ENCODE measurements at regions not wholly inside any gene's neighbourhood (a gene's known extent, or its start where the extent isn't known, plus 50 kb on each side); places are given as distances from the start of the nearest gene placed in this dataset.

DNA sequence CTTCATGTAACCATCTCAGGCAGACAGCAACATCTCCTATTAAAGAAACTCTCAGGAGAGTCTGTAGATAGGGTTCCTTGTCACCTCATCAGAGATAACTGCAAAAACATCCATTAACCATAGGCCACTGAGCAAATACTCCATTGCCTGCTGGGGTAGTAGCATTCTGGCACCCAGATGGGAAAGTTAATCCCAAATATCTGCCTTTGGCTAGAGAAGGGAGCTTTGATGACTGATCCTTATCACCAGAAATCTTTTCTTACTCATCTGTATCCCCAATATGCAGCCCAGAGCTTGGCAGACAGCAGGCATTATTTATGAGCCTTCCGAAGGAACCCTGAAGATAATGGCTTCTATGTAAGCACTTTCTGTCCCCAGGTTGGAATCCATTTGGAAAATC is 173.1 kb downstream of the MFSD1 start:
- no peak for FAIRE-seq

DNA sequence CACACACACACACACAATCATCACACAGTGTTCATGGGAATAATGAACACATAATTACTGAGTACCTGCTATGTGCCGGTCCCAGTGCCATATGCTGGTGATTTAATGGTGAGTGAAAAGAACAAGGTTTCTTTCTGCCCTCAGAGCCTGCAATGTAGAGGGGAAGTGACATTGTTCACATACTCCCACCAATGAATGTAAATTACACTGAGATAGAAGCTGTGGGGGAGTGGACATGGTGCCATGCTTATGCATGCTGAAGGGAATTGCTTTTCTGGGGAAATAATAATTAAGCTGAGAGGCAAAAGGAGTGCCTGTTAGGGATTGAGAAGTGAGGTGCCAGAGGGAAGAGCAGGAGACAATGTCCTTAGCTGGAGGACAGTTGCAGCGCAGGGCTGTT is 175.1 kb downstream of the MFSD1 start:
- FAIRE-seq, result no peak

DNA sequence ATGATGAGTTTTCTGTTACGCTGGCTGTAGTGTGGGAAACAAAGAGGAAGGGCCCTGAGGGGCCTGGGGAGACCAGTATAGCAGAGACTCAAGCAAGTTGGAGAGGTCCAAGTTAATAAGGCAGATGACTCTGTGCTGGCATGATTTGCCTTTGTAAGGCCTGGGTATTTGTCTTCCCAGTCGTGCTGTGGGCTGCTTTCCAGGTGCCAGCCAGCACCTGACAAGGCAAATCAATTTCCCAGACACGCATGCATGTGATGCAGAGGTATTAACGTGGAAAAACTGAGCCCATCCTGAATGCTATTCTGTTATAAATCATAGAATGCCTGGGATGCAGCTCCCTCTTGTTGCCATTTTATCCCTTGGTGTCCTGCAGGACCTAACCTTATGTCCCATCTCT is 175.6 kb downstream of the MFSD1 start:
- no peak for FAIRE-seq

DNA sequence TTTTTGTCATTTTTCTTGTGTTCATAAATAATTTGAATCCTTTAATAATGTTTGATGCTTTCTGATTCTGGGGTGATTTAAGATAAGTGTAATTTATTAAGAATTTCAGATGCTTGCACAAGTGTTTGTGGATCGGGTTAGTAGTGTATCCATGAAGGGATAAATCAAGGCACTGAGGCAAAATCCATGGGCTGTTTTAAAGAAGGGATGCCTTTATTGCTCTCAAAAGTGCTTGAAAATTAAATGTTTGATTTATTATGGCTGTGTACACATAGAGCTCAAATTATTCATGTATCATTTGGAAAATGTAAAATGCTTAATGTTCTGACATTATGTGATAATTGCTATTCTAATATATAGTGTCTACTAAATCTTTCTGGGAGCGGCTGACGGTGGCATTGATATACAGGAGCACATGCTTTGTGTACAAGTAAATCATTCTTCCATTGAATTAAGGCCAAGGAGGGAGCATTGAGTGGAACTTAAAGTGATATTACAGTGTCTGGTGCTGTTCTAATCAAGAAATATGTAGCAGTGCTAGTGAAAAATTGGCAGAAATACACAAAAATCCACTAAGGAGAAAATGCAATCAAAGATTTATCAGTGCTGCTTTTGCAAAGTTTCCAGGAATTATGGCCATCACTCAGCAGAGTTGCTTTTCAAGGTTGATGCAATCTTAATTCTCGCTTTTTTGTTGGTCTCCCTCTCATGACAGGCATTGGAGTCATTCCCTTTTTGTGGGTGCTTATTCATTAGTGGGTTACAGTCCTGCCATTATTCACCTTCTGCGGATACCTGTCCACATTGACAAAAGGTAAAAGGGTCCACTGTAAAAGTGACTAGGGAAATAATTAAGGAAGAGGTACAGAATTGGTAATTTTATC is 181.6 kb downstream of the MFSD1 start:
- FAIRE-seq, result no peak

DNA sequence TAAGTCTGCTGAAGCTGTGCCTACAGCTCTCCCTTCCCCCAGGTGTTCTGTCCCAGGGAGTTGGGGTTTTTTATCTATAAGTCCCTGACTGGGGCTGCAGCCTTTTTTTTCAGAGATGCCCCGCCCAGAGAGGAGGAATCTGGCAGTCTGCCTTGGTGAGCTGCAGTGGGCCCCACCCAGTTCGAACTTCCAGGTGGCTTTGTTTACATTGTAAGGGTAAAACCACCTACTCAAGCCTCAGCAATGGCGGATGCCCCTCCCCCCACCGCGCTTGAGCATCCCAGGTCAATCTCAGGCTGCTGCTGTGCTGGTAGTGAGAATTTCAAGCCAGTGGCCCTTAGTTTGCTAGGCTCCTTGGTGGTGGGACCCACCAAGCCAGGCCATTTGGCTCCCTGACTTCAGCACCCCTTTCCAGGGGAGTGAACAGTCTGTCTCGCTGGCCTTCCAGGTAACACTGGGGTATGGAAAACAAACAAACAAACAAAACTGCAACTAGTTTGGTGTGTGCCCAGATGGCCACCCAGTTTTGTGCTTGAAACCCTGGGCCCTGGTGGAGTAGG is 189.4 kb downstream of the MFSD1 start:
- no peak for FAIRE-seq

DNA sequence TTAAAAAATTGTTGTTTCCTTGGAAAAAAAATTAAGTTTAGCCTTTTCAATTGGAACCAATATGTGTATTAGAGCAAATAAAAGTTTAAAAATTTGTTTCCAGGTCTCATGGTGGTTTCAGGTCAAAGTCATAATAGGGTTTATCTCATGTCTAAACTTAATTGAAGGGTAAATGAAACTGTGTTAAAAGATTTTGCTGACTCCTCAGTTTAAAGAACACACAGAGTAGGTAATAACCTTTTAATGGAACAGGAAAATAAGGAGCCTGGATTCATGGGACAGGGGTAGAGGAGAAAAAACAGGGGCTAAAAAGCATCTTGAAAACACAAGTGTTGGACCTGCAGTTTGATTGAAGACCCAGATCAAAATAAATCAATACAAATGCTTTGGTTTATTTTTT is 190.6 kb downstream of the MFSD1 start:
- no peak for FAIRE-seq

DNA sequence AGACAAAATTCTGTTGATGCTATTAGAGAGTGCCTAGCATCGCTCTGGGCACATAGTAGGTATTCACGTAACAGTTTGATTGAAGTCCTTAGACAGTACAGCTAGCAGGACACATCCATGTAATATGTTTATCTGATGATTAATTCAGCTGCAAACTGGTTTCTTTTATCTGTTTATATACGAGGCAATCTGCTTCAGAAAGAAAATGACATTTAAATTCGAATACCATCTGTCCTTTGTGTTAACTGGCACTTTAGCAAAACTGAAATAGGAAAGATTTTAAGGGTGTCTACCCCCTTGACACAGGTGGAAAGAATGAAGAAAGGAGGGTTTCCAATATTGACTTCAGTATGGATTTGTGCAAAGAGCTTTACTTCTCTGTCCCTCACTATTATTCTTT is 192.5 kb downstream of the MFSD1 start:
- FAIRE-seq, result no peak

DNA sequence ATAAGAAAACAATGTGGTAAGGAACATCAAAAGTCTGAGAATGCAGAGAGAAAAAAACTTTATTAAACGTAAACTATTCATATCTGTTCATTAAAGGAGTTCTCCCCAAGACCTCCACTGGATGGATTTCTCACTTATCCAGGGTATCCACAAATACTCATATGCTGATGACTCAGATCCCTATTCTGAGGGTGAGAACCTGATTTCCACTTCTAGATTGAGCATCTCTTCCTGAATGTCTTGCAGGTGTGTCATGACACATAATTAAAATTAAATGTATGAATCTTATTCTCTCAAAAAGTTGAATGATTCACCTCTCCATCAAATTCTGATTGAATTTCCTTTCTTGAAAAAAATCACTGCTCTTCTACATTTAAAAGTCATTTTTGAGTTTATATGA is 199.9 kb downstream of the MFSD1 start:
- FAIRE-seq, result no peak

DNA sequence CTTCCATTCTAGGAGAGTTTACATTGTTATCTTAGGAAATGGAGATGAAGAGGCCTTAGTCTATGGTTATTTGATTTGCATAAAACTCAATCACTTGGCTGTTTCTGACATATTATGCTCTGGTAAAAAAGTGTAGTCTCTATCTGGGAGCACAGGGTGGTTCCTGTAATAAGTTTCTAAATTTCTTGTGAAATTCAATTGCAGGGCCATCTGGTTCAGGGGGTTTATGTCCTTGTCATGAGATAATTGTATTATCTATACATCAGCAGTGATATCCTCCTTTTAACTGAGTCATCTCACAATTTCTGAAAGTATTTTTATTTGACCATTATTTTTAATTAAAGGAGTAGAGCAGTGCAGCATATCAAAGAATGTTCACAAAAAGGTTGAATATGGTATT is 203.3 kb downstream of the MFSD1 start:
- no peak for FAIRE-seq

DNA sequence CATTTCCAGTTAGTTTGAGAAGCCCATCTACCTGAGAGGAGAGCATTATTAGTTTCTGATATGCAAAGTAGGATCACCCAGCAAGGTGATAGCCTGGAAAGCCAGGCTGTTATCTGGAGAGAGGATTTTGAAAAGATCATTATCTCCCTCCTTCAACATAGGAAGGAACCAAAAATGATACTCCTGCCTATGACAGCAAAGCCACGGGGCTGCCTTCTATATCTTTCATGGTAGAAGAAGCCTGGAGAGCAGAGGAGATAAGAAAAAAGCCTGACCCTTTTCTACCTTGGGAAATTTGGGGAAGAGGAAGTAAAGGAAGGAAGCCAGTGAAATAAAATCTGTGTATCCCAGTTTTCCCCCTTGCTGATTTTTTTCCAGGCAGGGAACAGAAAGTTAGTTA is 205.5 kb downstream of the MFSD1 start:
- no peak for FAIRE-seq

DNA sequence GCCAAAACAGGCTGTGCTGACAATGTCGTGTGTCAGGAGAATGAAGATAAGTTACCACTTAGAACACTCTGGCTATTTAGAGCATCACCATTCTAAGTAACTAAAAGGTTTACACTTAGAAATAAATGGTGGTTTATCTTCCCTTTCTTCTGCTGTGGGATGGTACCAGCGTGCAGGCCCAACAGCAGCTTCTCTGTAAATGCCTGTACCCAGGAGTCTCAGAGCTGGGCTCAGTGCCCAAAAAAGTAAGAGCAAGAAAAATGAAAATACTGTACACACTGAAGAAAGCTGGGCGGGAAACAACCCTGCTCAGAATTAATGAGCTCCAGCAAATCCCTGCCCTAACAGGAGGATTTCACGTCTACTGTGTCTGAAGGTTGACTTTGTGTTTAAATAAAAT is 206.5 kb downstream of the MFSD1 start:
- FAIRE-seq, result no peak

DNA sequence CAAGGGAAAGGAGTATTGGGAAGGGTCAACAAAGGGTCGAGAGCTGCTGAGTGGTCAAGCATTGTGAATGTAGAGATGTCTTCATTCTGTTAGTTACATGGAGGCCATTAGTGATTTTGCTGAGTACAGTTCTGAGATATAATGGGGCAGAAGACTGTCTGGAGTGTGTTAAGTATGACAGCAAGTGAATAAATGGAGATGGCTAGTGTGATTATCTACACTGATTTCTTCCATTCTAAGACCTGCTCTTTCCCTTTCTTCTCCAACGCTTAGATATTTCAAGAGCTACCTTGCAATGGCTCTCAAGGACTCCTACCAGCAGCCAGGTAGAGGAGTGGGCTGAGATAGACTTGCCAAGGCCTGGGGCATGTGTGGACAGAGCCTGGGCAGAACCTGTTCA is 216.5 kb downstream of the MFSD1 start:
- no peak for FAIRE-seq

DNA sequence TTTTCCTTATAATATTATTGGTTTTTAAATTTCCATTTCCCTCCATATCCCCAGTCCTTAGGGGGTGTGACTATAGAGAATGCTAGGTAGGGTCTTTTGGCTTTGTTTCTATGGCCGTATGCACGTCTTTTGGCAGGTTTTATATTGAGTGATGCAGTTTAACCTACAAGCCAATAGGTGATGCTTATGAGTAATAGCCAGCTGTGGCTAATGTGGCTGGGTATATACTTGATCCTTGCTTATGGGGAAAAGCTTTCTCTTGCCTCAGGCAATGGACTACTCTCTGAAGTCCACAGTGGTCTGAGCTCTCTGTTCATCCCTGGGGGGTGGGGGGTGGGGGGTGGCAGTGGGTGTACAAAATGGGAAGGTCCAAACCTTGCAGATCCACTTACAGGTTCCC is 223.9 kb downstream of the MFSD1 start:
- no peak for FAIRE-seq

DNA sequence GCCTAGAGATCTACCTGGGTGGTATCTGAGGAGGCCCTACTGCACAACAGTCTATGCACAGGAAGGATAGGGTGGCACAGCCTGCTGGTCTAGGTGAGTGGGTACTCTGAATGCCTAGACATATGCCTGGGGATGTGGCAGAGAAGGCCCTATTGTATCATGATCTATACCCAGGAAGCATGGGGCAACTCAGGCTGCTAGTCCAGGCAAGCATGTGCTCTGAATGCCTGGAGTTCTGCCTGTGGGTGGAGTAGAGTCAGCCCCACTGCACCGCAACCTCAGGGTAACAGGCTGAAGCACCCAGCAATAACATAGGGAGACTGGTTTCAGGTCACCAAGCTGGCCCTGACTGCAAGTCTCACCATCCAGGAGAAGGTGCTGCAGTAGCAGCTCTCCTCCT is 224.7 kb downstream of the MFSD1 start:
- no peak for FAIRE-seq

DNA sequence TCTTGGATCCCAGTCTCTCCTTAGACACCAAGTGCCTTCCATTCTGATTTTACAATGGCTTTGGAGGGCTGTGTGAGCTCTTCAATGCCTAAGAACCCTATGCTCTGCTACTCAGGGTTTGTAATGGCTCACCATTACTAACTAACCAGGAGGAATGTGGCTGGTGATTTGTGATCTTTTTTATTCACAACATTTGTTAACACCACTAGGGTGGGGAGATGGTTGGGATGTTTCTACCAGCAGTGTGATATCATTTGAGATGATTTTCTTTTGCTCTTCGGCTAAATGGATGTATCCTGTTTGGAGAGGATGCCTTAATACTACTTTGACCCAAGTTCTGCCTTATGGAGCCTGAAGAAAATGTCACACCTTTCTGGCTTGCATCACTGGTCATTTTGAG is 226.9 kb downstream of the MFSD1 start:
- no peak for FAIRE-seq

DNA sequence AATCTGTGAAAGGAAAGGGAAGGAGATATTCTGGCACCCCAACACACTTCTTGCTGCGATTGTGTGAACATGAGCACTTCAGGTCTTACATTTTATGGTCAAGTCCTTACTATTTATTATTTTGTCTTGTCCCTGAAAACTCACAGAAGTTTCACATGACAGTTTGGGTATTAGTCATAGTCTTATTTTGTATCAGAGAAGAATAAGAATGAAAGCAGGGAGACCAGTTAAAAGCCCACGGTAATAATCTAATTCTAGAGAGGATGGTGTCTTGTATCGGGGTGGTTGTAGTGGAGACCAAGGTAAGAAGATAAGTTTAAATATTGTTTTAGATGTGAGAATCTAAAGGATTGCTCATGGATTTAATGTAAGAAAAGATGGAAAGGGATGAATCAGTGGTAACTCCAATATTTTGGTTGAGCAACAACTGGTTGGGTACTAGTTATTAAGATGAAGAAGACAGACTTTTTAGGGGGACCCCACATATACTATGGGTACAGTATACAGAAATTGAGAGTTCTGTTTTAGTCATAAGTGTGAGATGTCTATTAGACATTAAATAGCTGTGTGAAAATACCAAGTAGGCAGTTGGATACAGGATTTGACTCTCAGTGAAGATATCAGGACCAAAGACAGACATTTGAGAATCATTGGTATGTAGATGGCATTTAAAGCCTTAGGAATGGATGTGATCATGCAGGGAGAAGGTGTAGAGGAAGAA is 227.6 kb downstream of the MFSD1 start:
- no peak for FAIRE-seq

DNA sequence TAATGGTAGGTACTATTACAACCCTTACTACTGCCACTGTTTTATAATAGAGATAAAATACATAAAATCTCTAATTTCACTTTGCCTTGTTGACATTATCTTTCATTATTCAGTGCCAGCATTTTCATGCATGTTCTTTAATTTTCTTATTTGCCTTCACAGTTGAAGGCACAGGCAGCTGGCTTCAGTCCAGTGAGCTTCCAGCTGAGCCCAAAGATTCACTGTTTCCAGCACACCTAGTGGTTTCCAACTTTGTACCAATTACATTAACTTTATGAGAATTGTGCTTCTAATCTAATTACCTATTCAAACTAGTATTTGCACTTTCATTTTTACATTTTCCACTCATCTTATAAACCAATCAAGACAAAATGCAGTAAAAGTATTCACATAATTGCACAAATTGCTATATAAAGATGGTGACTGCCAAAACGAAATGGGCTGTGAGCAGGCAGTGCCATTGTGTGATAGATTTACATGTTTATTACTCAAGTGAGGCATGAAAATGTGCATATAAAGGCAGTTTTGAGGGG is 228.3 kb downstream of the MFSD1 start:
- FAIRE-seq, result no peak

DNA sequence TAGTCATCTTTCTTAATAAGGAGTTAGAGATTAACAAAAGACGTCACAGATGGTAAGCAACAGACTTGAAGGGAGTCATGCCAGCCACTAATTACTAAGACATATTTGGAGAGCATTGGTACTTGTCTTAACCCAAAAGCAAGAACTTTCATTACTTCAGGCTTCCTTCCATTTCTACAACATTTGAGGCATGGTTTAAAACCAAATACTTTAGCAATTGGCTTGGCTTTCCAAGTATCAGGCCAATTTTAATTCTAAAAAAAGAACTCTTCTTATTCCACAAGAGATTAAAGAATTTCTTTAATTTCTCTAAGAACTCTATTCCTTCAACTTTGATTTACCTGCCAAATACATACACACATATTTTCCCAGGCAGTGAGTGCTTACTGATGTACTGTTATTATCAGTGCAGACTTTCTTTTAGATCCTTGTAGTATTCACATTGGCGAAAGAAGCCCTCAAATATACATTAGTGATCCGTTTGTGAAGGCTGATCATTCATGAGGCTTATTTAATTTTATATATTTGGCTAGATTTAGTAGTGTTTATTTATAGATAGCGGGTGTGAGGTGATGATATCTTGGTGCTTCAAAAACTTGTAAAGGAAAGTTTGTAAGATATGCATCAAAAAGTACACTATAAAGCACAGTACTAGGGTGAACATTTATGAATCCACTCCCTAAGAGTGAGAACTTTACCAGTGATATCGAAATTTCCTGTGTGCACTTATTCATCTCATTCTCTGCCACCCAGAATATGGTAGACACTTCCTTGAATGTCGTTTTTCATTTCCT is 229.2 kb downstream of the MFSD1 start:
- no peak for FAIRE-seq

DNA sequence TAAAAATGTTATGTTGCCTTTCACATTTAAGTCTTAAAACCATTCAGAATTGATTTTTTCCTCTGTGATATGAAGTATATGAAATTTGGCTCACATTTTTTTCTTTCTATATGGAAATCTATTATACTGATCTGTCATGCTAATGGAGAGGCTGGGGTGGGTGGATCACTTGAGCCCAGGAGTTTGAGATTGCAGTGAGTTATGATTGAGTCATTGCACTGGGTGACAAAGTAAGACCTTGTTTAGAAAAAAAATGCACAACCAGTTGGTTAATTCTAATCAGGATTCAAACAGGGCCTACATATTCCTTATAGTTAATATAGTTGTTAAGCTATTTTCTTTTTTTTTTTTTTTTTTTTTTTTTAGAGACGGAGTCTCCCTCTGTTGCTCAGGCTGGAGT is 230.5 kb downstream of the MFSD1 start:
- FAIRE-seq, result no peak

DNA sequence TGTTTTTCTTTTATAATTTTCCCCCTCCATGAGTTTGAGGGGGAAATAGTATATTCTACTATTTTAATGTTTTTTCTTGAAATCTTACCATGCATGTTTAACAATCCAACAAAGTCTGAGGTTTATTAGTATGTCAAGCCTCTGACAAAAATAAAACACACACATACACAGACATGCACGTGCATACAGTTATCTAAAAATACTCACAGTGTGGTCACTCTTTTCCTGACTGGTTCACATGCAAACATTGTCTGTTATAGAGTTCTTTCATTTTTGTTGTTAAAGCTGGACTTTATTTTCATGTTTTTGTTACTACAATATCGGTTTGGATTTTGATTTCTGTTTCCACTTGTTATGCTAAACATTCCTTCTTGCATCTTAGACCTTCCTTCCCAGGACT is 236.6 kb downstream of the MFSD1 start:
- no peak for FAIRE-seq

DNA sequence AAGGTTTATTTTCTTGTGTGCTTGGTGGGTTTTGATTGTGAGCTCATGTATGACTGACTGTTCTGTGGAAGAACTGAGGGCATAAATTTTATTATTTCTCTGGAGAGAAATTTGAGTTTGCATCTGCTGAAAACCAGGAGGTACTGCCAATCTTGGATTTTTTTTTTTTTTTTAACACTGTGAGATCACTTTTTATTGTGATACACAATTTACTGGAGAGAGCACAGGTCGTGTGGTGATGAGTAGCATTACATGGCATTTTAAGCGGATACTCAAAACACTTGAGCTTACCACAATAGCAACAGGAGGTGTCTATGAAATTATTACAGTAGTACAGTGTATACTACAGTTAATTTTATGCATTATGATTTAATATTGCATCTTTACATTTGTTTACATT is 237.4 kb downstream of the MFSD1 start:
- no peak for FAIRE-seq

DNA sequence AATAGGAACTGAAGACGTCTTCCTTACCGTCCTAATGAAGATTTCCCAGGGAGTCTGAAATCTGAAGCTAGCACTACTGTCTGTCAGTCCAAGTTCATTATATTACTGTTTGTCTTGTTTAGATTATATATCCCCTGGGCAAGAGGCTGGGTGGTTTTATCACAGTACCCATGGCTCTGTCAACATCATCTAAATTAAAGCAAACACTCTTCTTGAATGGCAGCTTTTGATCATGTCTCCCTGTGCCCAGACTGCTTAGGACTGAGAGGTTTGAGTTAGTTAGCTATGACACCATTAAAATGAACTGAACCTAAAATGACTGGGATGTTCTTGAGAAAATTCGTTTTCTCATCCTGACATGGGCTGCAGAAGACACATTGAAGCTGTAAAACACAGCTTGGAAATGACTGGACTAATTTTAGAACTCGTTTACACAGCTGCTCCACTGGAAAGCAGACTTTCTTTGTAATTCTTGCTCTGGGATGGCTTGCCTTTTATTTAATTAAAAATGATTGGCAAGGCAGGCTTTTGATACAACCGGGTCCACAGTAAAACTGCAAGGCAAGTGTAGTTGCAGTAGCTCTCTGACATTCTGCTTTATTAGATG is 243.5 kb downstream of the MFSD1 start:
- FAIRE-seq, result no peak

DNA sequence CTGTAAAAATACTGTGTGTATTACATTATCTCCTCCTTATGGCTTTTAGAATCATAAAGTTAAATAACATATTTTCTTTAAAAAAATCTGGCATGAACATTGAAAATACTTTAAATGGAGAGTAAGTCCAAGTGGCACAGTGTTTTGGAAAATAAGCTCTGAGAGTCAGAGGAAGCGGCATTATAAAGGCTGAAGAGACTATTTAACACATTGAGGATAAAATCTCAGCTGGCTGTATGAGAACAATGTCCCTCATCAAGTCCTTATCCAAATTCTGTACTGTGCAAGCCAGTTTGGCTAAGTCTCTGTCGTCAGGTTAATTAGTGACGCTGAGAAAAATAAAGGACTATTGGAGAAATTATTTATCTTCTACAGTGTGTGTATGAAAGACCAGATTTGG is 245.5 kb downstream of the MFSD1 start:
- no peak for FAIRE-seq
